Embryonic facial prominence (tissue), 1 donor: ENCODE measurements at regions not wholly inside any gene's neighbourhood (a gene's known extent, or its start where the extent isn't known, plus 50 kb on each side); places are given as distances from the start of the nearest gene placed in this dataset.
A peak's percentile ranks its signal among the peaks of the same experiment; 100 is the strongest.
"Not testable (repeated sequence)": the region's sequence is repeated elsewhere in the genome, so short reads cannot be mapped to it uniquely, and the experiment has no call there.

ENCODE experiments used
- DNase-seq: peaks from one replicate; pipeline ENCODE4 v3.0.0-alpha.2; 2016; ENCODE audit errors: extremely low spot score

DNA sequence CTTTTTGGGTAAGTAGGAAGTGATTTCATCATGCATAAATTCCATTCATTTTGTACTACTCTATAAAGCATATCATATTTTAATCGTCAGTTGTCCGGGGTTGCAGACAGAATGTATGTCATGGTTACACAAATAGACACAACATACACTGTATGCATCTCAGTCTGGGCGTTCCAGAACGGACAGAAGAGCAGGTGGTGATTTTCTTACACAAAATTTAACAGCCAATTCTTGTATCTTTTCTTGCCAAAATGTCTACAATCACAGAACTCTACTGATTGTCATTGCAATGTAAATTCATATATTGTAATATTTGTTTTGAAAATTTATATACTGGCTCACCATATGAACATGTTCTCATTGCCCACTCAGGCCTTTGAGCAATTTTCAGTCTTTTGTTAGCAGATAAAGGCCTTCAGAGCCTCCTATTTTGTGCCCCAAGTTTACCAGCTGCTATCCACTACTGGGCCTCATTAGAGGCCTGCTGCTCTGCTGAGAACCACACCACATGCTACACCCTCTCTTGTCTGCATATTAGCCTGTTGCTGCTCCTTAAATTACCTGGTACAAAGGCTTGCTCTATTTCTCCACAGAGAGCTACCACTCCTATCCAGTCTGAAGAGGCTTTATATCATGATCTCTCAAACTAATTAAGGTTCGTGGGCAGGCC lies 61.5 kb downstream of the PRDM13 start:
- DNase-seq, result no peak

- DNase-seq, result no peak
Measured at GRCh38 chr6:99689916-99690685, 83.5 kb downstream of the PRDM13 start.

DNA sequence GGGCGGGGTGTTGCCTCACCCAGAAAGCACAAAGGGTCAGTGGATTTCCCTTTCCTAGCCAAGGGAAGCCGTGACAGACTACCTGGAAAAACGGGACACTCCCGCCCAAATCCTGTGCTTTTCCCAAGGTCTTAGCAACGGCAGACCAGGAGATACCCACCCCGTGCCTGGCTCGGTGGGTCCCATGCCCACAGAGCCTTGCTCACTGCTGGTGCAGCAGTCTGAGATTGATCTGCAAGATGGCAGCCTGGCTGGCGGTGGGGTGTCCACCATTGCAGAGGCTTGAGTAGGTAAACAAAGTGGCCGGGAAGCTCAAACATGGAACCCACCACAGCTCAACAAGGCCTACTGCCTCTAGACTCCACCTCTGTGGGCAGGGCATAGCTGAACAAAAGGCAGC lies 95.7 kb downstream of the PRDM13 start:
- not testable (repeated sequence) for DNase-seq

GRCh38 chr6:99709062-99709461 lies 102.4 kb downstream of the PRDM13 start:
- DNase-seq, result no peak

DNA sequence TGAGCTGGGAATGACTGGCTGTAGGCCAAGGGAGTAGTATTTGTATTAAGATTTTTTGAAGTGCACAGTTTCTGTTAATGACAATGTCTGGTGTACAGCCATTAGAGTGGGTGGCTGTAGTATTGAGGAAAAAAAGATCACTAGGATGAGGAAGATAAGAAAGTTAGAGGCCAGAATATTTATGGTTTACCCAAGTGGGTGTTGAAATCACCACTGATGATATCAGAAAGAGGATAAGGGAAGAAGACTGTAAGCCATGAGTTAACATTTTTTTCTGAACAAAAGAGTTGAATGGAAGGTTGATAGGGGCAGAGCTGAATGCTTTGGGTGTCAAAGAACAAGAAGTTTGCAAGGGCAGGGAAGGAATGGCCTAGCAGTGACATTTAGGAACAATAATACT lies 104.7 kb downstream of the PRDM13 start:
- DNase-seq, result no peak

DNA sequence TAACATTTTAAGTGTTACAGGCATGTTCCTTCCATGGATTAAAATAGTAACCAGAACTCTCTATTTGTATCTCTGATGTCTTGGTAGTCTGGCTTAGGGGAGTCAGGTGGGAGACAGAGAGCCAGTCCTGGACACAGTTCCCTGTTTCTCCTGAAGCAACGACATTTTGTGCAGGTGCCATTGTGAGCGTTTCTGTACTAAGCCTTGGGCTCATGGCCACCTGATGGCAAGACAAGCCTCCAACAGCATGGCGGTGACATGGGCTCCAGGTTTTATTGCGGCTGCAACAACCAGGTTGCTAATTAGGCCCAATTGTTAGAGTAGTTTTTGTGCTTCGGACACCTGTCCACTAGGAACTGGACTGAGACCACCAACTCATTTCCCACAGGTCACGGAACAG lies 105.3 kb downstream of the PRDM13 start:
- no peak for DNase-seq

DNA sequence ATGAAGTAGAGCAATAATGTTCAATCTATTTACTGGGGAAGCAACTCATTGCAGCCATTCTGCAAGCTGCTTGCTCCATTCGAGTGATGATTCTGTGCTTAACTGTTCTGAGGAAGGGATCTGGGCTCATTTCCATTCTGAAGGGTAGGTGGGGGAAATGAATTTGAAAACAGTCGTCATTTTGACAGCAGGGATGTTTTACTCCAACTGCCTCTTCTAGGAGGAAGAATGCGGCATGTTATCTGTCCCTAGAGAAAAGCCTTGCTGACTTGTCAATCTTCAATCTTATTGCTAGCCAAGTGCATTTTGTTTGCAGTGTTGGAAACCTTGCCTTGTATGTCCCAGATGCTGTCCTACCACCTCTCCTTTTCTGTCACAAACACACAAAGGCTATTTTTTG lies 105.9 kb downstream of the PRDM13 start:
- DNase-seq, result no peak

GRCh38 chr6:99722043-99722442 lies 115.4 kb downstream of the PRDM13 start:
- not testable (repeated sequence) for DNase-seq

DNA sequence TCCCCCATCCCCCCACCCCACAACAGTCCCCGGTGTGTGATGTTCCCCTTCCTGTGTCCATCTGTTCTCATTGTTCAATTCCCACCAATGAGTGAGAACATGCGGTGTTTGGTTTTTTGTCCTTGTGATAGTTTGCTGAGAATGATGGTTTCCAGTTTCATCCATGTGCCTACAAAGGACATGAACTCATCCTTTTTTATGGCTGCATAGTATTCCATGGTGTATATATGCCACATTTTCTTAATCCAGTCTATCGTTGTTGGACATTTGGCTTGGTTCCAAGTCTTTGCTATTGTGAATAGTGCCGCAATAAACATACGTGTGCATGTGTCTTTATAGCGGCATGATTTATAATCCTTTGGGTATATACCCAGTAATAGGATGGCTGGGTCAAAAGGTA lies 123.6 kb downstream of the PRDM13 start:
- DNase-seq, result not testable (repeated sequence)

DNA sequence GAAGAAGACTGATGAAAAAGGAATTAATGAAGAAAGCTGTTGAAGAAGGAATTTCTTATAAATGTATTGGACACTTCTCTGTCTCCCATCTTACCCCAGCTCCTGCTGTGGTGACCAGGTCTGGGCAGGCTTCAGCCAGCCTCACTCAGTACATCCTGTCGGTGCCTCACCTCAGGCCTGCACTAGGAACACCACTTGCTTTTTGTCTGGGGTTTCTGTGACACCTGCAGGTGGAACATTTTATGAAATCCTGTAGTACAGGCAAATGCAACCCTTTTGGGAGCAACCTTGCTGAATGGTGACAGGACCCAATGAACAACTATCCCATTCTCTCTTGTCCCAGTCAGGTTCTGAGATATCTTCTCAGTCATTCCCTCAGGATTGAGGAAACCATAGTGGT lies 129.7 kb downstream of the PRDM13 start:
- no peak for DNase-seq

DNA sequence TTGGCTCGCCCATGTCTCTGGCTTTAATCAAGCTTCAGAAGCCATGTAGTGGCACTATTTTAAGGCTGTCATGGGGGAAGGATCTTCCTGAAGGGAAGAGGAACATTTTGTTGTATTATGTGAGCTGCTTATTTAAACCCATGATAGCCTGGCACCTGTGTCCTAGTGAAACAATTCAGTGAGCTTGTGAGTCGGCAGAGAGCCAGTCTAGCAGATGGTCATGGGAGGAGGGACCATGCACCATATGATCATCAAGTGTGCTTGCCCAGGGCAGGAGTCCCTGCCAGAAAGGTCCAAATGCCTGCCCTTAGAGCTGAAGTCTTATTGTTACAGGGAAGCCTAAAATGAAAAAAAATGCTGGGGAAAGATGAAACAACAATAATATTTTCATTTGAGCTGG lies 132.9 kb downstream of the PRDM13 start:
- DNase-seq, result no peak

- DNase-seq, result no peak
Measured at GRCh38 chr6:99741092-99741491, 134.5 kb downstream of the PRDM13 start.

DNA sequence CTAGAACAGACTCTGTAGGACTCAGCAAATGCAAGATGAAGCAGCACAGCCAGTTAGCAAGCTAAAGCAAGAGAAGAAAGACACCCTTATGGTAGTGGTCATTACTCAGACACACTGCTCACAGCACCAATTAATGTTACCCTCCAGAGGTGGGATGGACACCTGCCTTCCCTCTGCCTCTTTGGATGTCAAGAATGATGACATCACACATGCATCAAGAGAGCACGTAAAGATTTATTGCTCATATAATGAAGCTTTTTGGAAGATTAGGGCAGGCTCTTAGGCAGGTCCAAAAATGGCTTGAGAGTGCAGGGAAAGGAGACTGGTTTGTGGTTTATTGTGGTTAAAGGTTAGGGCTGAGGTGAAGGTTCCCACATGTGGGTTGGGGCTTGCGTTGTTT lies 137.0 kb downstream of the PRDM13 start:
- DNase-seq, result no peak

GRCh38 chr6:99745651-99746050 lies 139.0 kb downstream of the PRDM13 start:
- DNase-seq, result no peak

GRCh38 chr6:99746261-99746895 lies 139.7 kb downstream of the PRDM13 start:
- DNase-seq, result peak; percentile 22

DNA sequence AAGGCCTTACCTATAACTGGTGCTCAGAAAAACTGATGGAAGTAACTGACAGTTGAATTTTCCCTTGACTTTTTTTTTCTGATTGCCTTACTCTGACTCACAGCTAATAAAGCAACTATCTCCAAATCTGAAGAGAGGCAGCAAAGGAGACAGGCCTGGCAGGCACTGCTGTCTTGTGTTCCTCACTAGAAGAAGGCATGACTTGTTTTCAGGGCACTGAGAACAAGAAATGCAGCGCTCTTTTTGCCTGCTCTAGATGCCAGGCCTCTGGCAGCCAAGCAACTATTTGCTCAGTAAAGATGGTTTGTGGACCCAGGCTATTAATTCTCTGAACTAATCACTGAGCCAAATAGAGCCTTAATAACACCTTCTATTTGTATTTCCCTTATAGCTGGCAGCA lies 155.1 kb downstream of the PRDM13 start:
- DNase-seq, result no peak

GRCh38 chr6:99768166-99768565 lies 161.5 kb downstream of the PRDM13 start:
- no peak for DNase-seq

GRCh38 chr6:99779631-99780555 lies 173.3 kb downstream of the PRDM13 start:
- DNase-seq, result no peak

- no peak for DNase-seq
Measured at GRCh38 chr6:99780556-99780885, 173.9 kb downstream of the PRDM13 start.

- no peak for DNase-seq
Measured at GRCh38 chr6:99789767-99790166, 183.1 kb downstream of the PRDM13 start.

DNA sequence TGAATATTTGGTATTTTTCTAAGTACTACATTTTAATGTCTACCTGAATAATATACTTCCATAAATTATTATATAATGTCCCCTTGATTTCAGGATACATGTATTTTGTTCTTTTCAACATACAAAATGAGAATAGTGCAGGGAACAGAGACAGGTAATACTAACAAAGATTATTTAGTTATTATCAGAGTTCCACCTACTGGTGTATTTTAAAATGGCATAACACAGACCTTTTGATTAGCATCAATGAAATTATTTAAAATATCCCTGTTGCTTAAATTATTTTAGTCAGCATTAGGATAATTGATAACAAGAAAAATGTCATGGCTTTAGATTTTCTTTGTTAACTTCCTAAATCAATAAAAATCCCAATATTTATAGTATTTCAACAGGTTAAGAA lies 184.0 kb downstream of the PRDM13 start:
- DNase-seq, result no peak

GRCh38 chr6:99801805-99802204 lies 192.2 kb downstream of the MCHR2 start:
- DNase-seq, result no peak
